OCI-LY7 (cell line): ENCODE measurements at regions not wholly inside any gene's neighbourhood (a gene's known extent, or its start where the extent isn't known, plus 50 kb on each side); places are given as distances from the start of the nearest gene placed in this dataset.

Experiments
- BruUV-seq: library from RNA; stranded (reverse); fragments of 400-500 nt; replicated peaks from 2 replicates; lab custom pipeline; 2021; lab: Mats Ljungman, UMichigan
- CTCF ChIA-PET: fragments of 300-600 bp; sonication (Branson Sonifier 250); formaldehyde crosslinking; loops from one replicate; lab custom pipeline; 2022; ENCODE audit warnings: antibody characterized with exemption; ENCODE audit not compliant: unreplicated experiment; lab: Charles Lee
- POLR2A ChIA-PET: fragments of 300-600 bp; sonication (Branson Sonifier 250); formaldehyde crosslinking; loops from one replicate; lab custom pipeline; 2022; ENCODE audit warnings: antibody characterized with exemption; lab: Charles Lee
- DNase-seq: peaks from one replicate; pipeline ENCODE4 v3.0.0-alpha.2; 2015; ENCODE audit warnings: low spot score
- H2AFZ ChIP-seq: fragments of 200-600 bp; sonication (generic), shearing (Covaris generic); 2 replicates; pipeline ENCODE4 v1.6.1; 2014; ENCODE audit warnings: mild to moderate bottlenecking, antibody characterized with exemption, low read length, moderate library complexity
- H3K27ac ChIP-seq: fragments of 200-600 bp; sonication (generic); 2 replicates; pipeline ENCODE4 v1.5.1; 2014; ENCODE audit warnings: mixed run types, low read depth, mild to moderate bottlenecking, moderate library complexity, low read length, inconsistent platforms; ENCODE audit not compliant: poor library complexity, severe bottlenecking
- H3K36me3 ChIP-seq: fragments of 200-600 bp; sonication (generic); 2 replicates; pipeline ENCODE4 v1.6.1; 2014; ENCODE audit warnings: mild to moderate bottlenecking, antibody characterized with exemption, low read length, moderate library complexity, mixed read lengths; ENCODE audit not compliant: insufficient read depth
- H3K4me1 ChIP-seq: fragments of 200-600 bp; sonication (generic); 2 replicates; pipeline ENCODE4 v1.5.1; 2014; ENCODE audit warnings: mild to moderate bottlenecking, low read length; ENCODE audit not compliant: insufficient read depth, poor library complexity, severe bottlenecking
- H3K4me2 ChIP-seq: fragments of 200-600 bp; sonication (generic); 2 replicates; pipeline ENCODE4 v1.6.1; 2014; ENCODE audit warnings: mild to moderate bottlenecking, low read length
- H3K4me3 ChIP-seq: fragments of 200-600 bp; sonication (generic); 2 replicates; pipeline ENCODE4 v1.5.1; 2014; ENCODE audit warnings: mild to moderate bottlenecking, low read depth, low read length; ENCODE audit not compliant: poor library complexity, severe bottlenecking
- H3K79me2 ChIP-seq: fragments of 200-600 bp; sonication (generic); 2 replicates; pipeline ENCODE4 v1.6.1; 2016; ENCODE audit warnings: low read depth, mild to moderate bottlenecking, low read length, moderate library complexity, mixed read lengths; ENCODE audit not compliant: insufficient read depth
- H3K9me2 ChIP-seq: fragments of 200-600 bp; sonication (generic); 2 replicates; pipeline ENCODE4 v1.6.1; 2016; ENCODE audit warnings: mild to moderate bottlenecking, low read length, mixed read lengths; ENCODE audit not compliant: insufficient read depth
- H3K9me3 ChIP-seq: fragments of 200-600 bp; sonication (generic); 2 replicates; pipeline ENCODE4 v1.6.1; 2014; ENCODE audit warnings: mild to moderate bottlenecking, mixed run types, low read length, mixed read lengths
- H4K20me1 ChIP-seq: fragments of 200-600 bp; sonication (generic); 2 replicates; pipeline ENCODE4 v1.6.1; 2014; ENCODE audit warnings: mild to moderate bottlenecking, antibody characterized with exemption, low read length, moderate library complexity, mixed read lengths; ENCODE audit not compliant: insufficient read depth
- CTCF ChIP-seq: fragments of 200-600 bp; sonication (generic); conservative IDR thresholded peaks from 2 replicates; pipeline ENCODE4 v1.5.1; 2014; ENCODE audit warnings: mild to moderate bottlenecking, antibody characterized with exemption, low read length, moderate library complexity, mixed read lengths
- EZH2phosphoT487 ChIP-seq: fragments of 200-600 bp; sonication (generic); IDR thresholded peaks from 2 replicates; pipeline ENCODE4 v1.6.1; 2018; ENCODE audit warnings: low read depth, borderline replicate concordance, mild to moderate bottlenecking, mixed run types, antibody characterized with exemption, low read length, moderate library complexity, mixed read lengths
- intact Hi-C: fragments of 100-400 bp; cut with micrococcal nuclease; formaldehyde crosslinking; loops from one replicate; pipeline ENCODE4 v1.10.0; 2022; ENCODE audit not compliant: unreplicated experiment

GRCh38 chr7:49371771-49372170 is 401.7 kb upstream of the VWC2 start:
- peaks cover 4% of the 10 kb centered on the region for H3K4me1 ChIP-seq
- H4K20me1 ChIP-seq, result no peaks in the 10 kb centered on the region
- no peaks in the 10 kb centered on the region for H3K79me2 ChIP-seq
- intact Hi-C loops, result no loop called here
- no peak overlapping the region for H3K4me2 ChIP-seq
- no peak for TF ChIP-seq CTCF
- TF ChIP-seq EZH2phosphoT487, result no peak
- H3K36me3 ChIP-seq, result no peaks in the 10 kb centered on the region
- H3K4me3 ChIP-seq, result no peak overlapping the region
- DNase-seq, result no peak
- CTCF ChIA-PET, result no interaction called here
- POLR2A ChIA-PET, result interaction anchor here (0.6 to 0.7 kb wide), 2 partner anchors 13 to 46 kb away, joined by 3 read pairs; no protein-coding TSS in a partner anchor
- no TSS peak for BruUV-seq
- no peaks in the 10 kb centered on the region for H3K9me3 ChIP-seq
- no peaks in the 10 kb centered on the region for H3K9me2 ChIP-seq
- no peak overlapping the region for H3K27ac ChIP-seq
- H2AFZ ChIP-seq, result no peak overlapping the region

- peaks cover 1% of the 10 kb centered on the region for H3K4me1 ChIP-seq
- no peaks in the 10 kb centered on the region for H3K9me2 ChIP-seq
- no peak for DNase-seq
- TF ChIP-seq EZH2phosphoT487 (no peak), CTCF (no peak)
- no peaks in the 10 kb centered on the region for H3K9me3 ChIP-seq
- H3K4me2 ChIP-seq, result no peak overlapping the region
- CTCF ChIA-PET, result no interaction called here
- intact Hi-C loops, result no loop called here
- no peaks in the 10 kb centered on the region for H3K36me3 ChIP-seq
- no peak overlapping the region for H3K27ac ChIP-seq
- no peaks in the 10 kb centered on the region for H4K20me1 ChIP-seq
- POLR2A ChIA-PET, result interaction anchor here (0.6 to 2.0 kb wide), 3 partner anchors 17 to 33 kb away, joined by 3 to 7 read pairs (median 3); no protein-coding TSS in a partner anchor
- no peak overlapping the region for H3K4me3 ChIP-seq
- peak overlapping the region; percentile 2; the same call in 1 of the 2 replicates for H2AFZ ChIP-seq
- no peaks in the 10 kb centered on the region for H3K79me2 ChIP-seq
- no TSS peak for BruUV-seq
Measured at GRCh38 chr7:49376817-49377375, 396.5 kb upstream of the VWC2 start.

- Histone ChIP-seq H3K9me3 (no peaks in the 10 kb centered on the region; the same call in 1 of the 2 replicates), H3K9me2 (no peaks in the 10 kb centered on the region), H3K27ac (no peak overlapping the region), H3K4me1 (peaks cover 15% of the 10 kb centered on the region), H3K4me2 (no peak overlapping the region), H4K20me1 (no peaks in the 10 kb centered on the region), H3K36me3 (no peaks in the 10 kb centered on the region), H2AFZ (no peak overlapping the region), H3K79me2 (no peaks in the 10 kb centered on the region), H3K4me3 (no peak overlapping the region)
- CTCF ChIA-PET, result no interaction called here
- DNase-seq, result no peak
- intact Hi-C loops, result no loop called here
- TF ChIP-seq CTCF (no peak), EZH2phosphoT487 (no peak)
- no TSS peak for BruUV-seq
- POLR2A ChIA-PET, result interaction anchor here (1.0 kb wide), 1 partner anchor 177 kb away, joined by 3 read pairs; no protein-coding TSS in a partner anchor
Measured at GRCh38 chr7:49386792-49387191, 386.6 kb upstream of the VWC2 start.
